Uterus (tissue), 2 donors: ENCODE measurements at regions not wholly inside any gene's neighbourhood (a gene's known extent, or its start where the extent isn't known, plus 50 kb on each side); places are given as distances from the start of the nearest gene placed in this dataset.

Experiments used
- CTCF ChIP-seq, 4 experiments: fragments of 200-600 bp in 2 of 4; fragments of 450-650 bp in 2 of 4; sonication (generic) in 2 of 4; IDR thresholded peaks; one replicate each; pipeline ENCODE4 v1.5.1; 2016 to 2019; ENCODE audit warnings: antibody characterized with exemption in 4 of 4, mild to moderate bottlenecking in 2 of 4, moderate library complexity in 1 of 4
- POLR2A ChIP-seq, 2 donors: fragments of 450-650 bp; IDR thresholded peaks; one replicate each; pipeline ENCODE4 v1.6.1; 2016; ENCODE audit warnings: antibody characterized with exemption in 2 of 2, mild to moderate bottlenecking in 1 of 2, moderate library complexity in 1 of 2

- TF ChIP-seq POLR2A (IDR thresholded peaks at IDR 0.05): no peak
- no peak for TF ChIP-seq CTCF (IDR thresholded peaks at IDR 0.05)
Observed at GRCh38 chr3:8233938-8234337, 267.7 kb upstream of the LMCD1 start.
